ENCODE measurements at regions not wholly inside any gene's neighbourhood (a gene's known extent, or its start where the extent isn't known, plus 50 kb on each side); places are given as distances from the start of the nearest gene placed in this dataset.

GRCh38 chr3:191915712-191916111 is 454.7 kb downstream of the PYDC2 start:
- TF ChIP-seq POLR2A (IDR thresholded peaks at IDR 0.05) (no peak), CTCF (IDR thresholded peaks at IDR 0.05) (no peak)

Measured in vagina (tissue), 2 donors.